Gastrocnemius medialis (tissue), 4 donors: ENCODE measurements at regions not wholly inside any gene's neighbourhood (a gene's known extent, or its start where the extent isn't known, plus 50 kb on each side); places are given as distances from the start of the nearest gene placed in this dataset.
"Not testable (repeated sequence)": the region's sequence is repeated elsewhere in the genome, so short reads cannot be mapped to it uniquely, and the experiment has no call there.

Experiments
- ATAC-seq, 2 donors: fragments of 150-250 bp; one replicate each; pipeline ENCODE4 v1.9.1; 2016
- DNase-seq, 2 donors: peaks; one replicate each; pipeline ENCODE4 v3.0.0-alpha.2; 2019
- H3K27ac ChIP-seq, 4 donors: fragments of 200-600 bp; sonication (generic); 1 replicate in 1 of 4; 2 replicates in 3 of 4; pipeline ENCODE4 v1.5.1; 2016 to 2018; ENCODE audit warnings: mild to moderate bottlenecking in 2 of 4, moderate library complexity in 1 of 4
- H3K27me3 ChIP-seq, 3 donors: fragments of 200-600 bp; sonication (generic) in 2 of 3; 1 replicate in 1 of 3; 2 replicates in 2 of 3; pipeline versions ENCODE4 v1.5.1 to v1.6.0; 2016 to 2019; ENCODE audit warnings: mild to moderate bottlenecking in 1 of 3, moderate library complexity in 1 of 3
- H3K36me3 ChIP-seq, 2 donors: fragments of 200-600 bp; sonication (generic) in 1 of 2; one replicate each; pipeline ENCODE4 v1.5.1; 2017 to 2018
- H3K4me1 ChIP-seq, 2 donors: fragments of 200-600 bp; sonication (generic) in 1 of 2; one replicate each; pipeline ENCODE4 v1.5.1; 2016 to 2017; ENCODE audit warnings: mild to moderate bottlenecking in 2 of 2
- H3K4me3 ChIP-seq, 4 donors: fragments of 200-600 bp; sonication (generic) in 3 of 4; 1 replicate in 1 of 4; 2 replicates in 3 of 4; pipeline ENCODE4 v1.5.1; 2016 to 2019; ENCODE audit warnings: mild to moderate bottlenecking in 2 of 4
- H3K9me3 ChIP-seq, 3 donors: fragments of 200-600 bp; sonication (generic) in 2 of 3; 1 replicate in 1 of 3; 2 replicates in 2 of 3; pipeline ENCODE4 v1.5.1; 2016 to 2019
- CTCF ChIP-seq, 5 experiments: fragments of 450-650 bp in 3 of 5; fragments of 200-600 bp in 2 of 5; sonication (generic) in 2 of 5; IDR thresholded peaks in 4 of 5; conservative IDR thresholded peaks in 1 of 5; 1 replicate in 4 of 5; 2 replicates in 1 of 5; pipeline ENCODE4 v1.5.1; 2016 to 2019; ENCODE audit warnings: antibody characterized with exemption in 5 of 5, mild to moderate bottlenecking in 3 of 5, moderate library complexity in 3 of 5
- POLR2A ChIP-seq, 2 donors: fragments of 450-650 bp; IDR thresholded peaks; one replicate each; pipeline ENCODE4 v1.6.1; 2017; ENCODE audit warnings: antibody characterized with exemption in 2 of 2, mild to moderate bottlenecking in 2 of 2, moderate library complexity in 2 of 2
- in situ Hi-C, 4 donors: fragments of 200-750 bp; cut with MboI; loops; one replicate each; pipeline versions ENCODE4 v1.15.0 to v1.8.0; 2017; ENCODE audit warnings: low sequenced_read_pairs in 4 of 4
- intact Hi-C: fragments of 100-400 bp; cut with DNase I; formaldehyde crosslinking; loops from one replicate; pipeline ENCODE4 v1.15.1; 2023; ENCODE audit warnings: low total_unique reads

- H3K36me3 ChIP-seq = no peaks in the 10 kb centered on the region
- in situ Hi-C loops (no loop called here), intact Hi-C loops (no loop called here)
- no peak for TF ChIP-seq POLR2A (IDR thresholded peaks at IDR 0.05)
- no peak for TF ChIP-seq CTCF (IDR thresholded peaks at IDR 0.05 in 4 of 5, conservative IDR thresholded peaks at IDR 0.05 in 1 of 5)
- ATAC-seq (no peak), DNase-seq (no peak)
- no peak overlapping the region for H3K27ac ChIP-seq
- H3K27me3 ChIP-seq = no peaks in the 10 kb centered on the region
- no peaks in the 10 kb centered on the region for H3K4me1 ChIP-seq
- H3K9me3 ChIP-seq = no peaks in the 10 kb centered on the region
- H3K4me3 ChIP-seq = no peak overlapping the region
These were observed 140.0 kb upstream of the MB21D2 start for GRCh38 chr3:193057616-193058015.

- Histone ChIP-seq H3K9me3 (no peaks in the 10 kb centered on the region), H3K27me3 (no peaks in the 10 kb centered on the region), H3K36me3 (no peaks in the 10 kb centered on the region), H3K27ac (no peak overlapping the region), H3K4me3 (no peak overlapping the region), H3K4me1 (no peaks in the 10 kb centered on the region)
- ATAC-seq (no peak), DNase-seq (no peak)
- in situ Hi-C loops = no loop called here
- TF ChIP-seq POLR2A (IDR thresholded peaks at IDR 0.05) = no peak
- no peak for TF ChIP-seq CTCF (IDR thresholded peaks at IDR 0.05 in 4 of 5, conservative IDR thresholded peaks at IDR 0.05 in 1 of 5)
- intact Hi-C loops = no loop called here
These were observed 143.3 kb upstream of the MB21D2 start for GRCh38 chr3:193060748-193061546.

GRCh38 chr3:193068365-193068764 lies 150.7 kb upstream of the MB21D2 start:
- TF ChIP-seq CTCF (IDR thresholded peaks at IDR 0.05 in 4 of 5, conservative IDR thresholded peaks at IDR 0.05 in 1 of 5) (no peak), POLR2A (IDR thresholded peaks at IDR 0.05) (no peak)
- in situ Hi-C loops (no loop called here), intact Hi-C loops (no loop called here)
- no peak for DNase-seq
- ATAC-seq = no peak
- no peak overlapping the region for H3K27ac ChIP-seq
- no peak overlapping the region for H3K4me3 ChIP-seq
- no peaks in the 10 kb centered on the region for H3K4me1 ChIP-seq
- H3K9me3 ChIP-seq = no peaks in the 10 kb centered on the region
- H3K27me3 ChIP-seq = no peaks in the 10 kb centered on the region
- H3K36me3 ChIP-seq = no peaks in the 10 kb centered on the region

- H3K9me3 ChIP-seq, H3K4me3 ChIP-seq, H3K27me3 ChIP-seq, intact Hi-C loops, H3K27ac ChIP-seq, DNase-seq, H3K36me3 ChIP-seq, in situ Hi-C loops, H3K4me1 ChIP-seq, ATAC-seq: not testable (repeated sequence)
These were observed 152.1 kb upstream of the MB21D2 start for GRCh38 chr3:193069732-193070131.

- in situ Hi-C loops = no loop called here
- no peak for DNase-seq
- H3K27me3 ChIP-seq = no peaks in the 10 kb centered on the region
These were observed 161.5 kb upstream of the MB21D2 start for GRCh38 chr3:193078996-193079753.

More at GRCh38 chr3:193078996-193079753, 161.5 kb upstream of the MB21D2 start:
- Histone ChIP-seq H3K9me3 (no peaks in the 10 kb centered on the region), H3K36me3 (no peaks in the 10 kb centered on the region), H3K4me3 (no peak overlapping the region), H3K4me1 (no peaks in the 10 kb centered on the region), H3K27ac (no peak overlapping the region)
- no peak for ATAC-seq
- intact Hi-C loops = no loop called here
- TF ChIP-seq POLR2A (IDR thresholded peaks at IDR 0.05) = no peak
- no peak for TF ChIP-seq CTCF (IDR thresholded peaks at IDR 0.05 in 4 of 5, conservative IDR thresholded peaks at IDR 0.05 in 1 of 5)
